Heart left ventricle (tissue), 16 donors: ENCODE measurements at regions not wholly inside any gene's neighbourhood (a gene's known extent, or its start where the extent isn't known, plus 50 kb on each side); places are given as distances from the start of the nearest gene placed in this dataset.

ENCODE experiments used
- ATAC-seq, 4 donors: fragments of 200-7000 bp; cut with Tn5 transposase; one replicate each; pipeline ENCODE4 v1.9.1; 2020 to 2022; ENCODE audit warnings: moderate library complexity in 4 of 4, mild to moderate bottlenecking in 3 of 4, moderate number of reproducible peaks in 1 of 4
- DNase-seq, 5 donors: peaks; one replicate each; pipeline ENCODE4 v3.0.0-alpha.2; 2020
- H3K27ac ChIP-seq, 12 donors: fragments of 200-600 bp; sonication (generic) in 4 of 12; one replicate each; pipeline versions ENCODE4 v1.5.0 to v1.8.0; 2016 to 2022; ENCODE audit warnings: mild to moderate bottlenecking in 2 of 12
- H3K27me3 ChIP-seq, 9 donors: fragments of 200-600 bp; sonication (generic) in 2 of 9; one replicate each; pipeline versions ENCODE4 v1.5.1 to v1.8.0; 2016 to 2022; ENCODE audit warnings: mild to moderate bottlenecking in 3 of 9
- H3K36me3 ChIP-seq, 9 donors: fragments of 200-600 bp; sonication (generic) in 2 of 9; one replicate each; pipeline versions ENCODE4 v1.5.0 to v1.8.0; 2018 to 2022; ENCODE audit warnings: mild to moderate bottlenecking in 2 of 9
- H3K4me1 ChIP-seq, 12 donors: fragments of 200-600 bp; sonication (generic) in 4 of 12; one replicate each; pipeline versions ENCODE4 v1.5.0 to v1.8.0; 2016 to 2022; ENCODE audit warnings: mild to moderate bottlenecking in 3 of 12
- H3K4me3 ChIP-seq, 12 donors: fragments of 200-600 bp; sonication (generic) in 4 of 12; one replicate each; pipeline versions ENCODE4 v1.5.0 to v1.8.0; 2017 to 2022; ENCODE audit warnings: mild to moderate bottlenecking in 9 of 12, moderate library complexity in 4 of 12
- H3K9me3 ChIP-seq, 12 donors: fragments of 200-600 bp; sonication (generic) in 4 of 12; one replicate each; pipeline versions ENCODE4 v1.5.0 to v1.8.0; 2016 to 2022; ENCODE audit warnings: mild to moderate bottlenecking in 1 of 12
- POLR2A ChIP-seq, 2 donors: fragments of 450-650 bp; IDR thresholded peaks; one replicate each; pipeline ENCODE4 v1.6.1; 2017; ENCODE audit warnings: antibody characterized with exemption in 2 of 2, mild to moderate bottlenecking in 2 of 2, moderate library complexity in 2 of 2
- WGBS, 4 donors: extraction: QIAGEN DNeasy Blood & Tissue Kit in 2 of 4; methylation state at CpG; one replicate each; pipeline versions ENCODE4 v1.1.5 to v1.1.7; 2013 to 2018; 5-methylcytosine and 5-hydroxymethylcytosine counted together
- intact Hi-C, 10 donors: fragments of 100-400 bp; cut with DNase I; formaldehyde crosslinking; loops; one replicate each; pipeline versions ENCODE4 v1.11.1 to v1.14.2; 2022
- TF ChIP-seq, protein P1 (sequence below), 12 donors: fragments of 200-600 bp; sonication (generic) in 4 of 12; IDR thresholded peaks; one replicate each; pipeline versions ENCODE4 v1.5.0 to v1.8.0; 2018 to 2022; ENCODE audit warnings: antibody characterized with exemption in 12 of 12, mild to moderate bottlenecking in 5 of 12
- donor health status: ischemic (EF 13 %, LVEDD 7.1; RV severe dilation, severe dysfunction).
- donor health status: healthy with polysubstance abuse.
- donor health status: DM: no; HTN: yes; CAD: no.
- donor health status: DM: no; HTN: no; CAD: no.
- donor health status: ischemic (EF 25% LVEDD 6.9; RV normal size, moderate dysfunction).
- donor health status: ischemic (EF 25% LVEDD 5.7; RV mildly dilated, moderate dysfunction).
- donor health status: healthy.
- donor health status: DM: yes; HTN: yes; CAD: no.
- donor health status: ischemic (EF 35%, LVEDD 5.7; RV mildly dilated, moderate dysfunction).
- donor health status: nonischemic (EF 11% LVEDD 7.7; RV severe dilation, severe dysfunction).
- donor health status: DM: yes; HTN: yes; CAD: no.
- donor health status: PGD.
- donor health status: ischemic (EF 29% LVEDD 5.4; RV normal size, mild dysfunction).
- donor health status: nonischemic (EF 23%, LVEDD 6.1; RV moderate dilation, normal function).

DNA sequence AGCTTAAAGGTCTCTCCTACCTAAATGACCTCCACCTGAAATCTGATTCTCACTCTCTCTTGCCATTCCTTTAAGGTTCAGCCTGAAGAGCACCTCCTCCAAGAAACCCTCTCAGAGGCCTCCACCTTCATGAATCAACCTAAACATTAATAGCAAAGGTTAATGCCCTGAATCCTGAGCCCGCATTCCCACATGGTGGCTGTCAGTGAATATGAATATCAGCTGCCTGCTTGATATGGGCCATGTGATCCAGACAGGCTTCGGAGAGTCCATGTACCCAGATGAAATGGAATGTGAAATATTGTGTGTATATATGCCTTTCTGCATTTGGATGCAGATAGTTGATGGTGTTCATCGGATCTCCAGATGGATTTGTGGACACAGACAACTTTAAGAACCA is 317.5 kb downstream of the TOX3 start:
- Histone ChIP-seq H3K9me3 (peaks cover 0 to 4% (median 0%) of the 10 kb centered on the region in 12 donors), H3K27me3 (no peaks in the 10 kb centered on the region), H3K27ac (no peak overlapping the region), H3K4me1 (no peaks in the 10 kb centered on the region), H3K36me3 (no peaks in the 10 kb centered on the region), H3K4me3 (no peak overlapping the region)
- ATAC-seq (no peak), DNase-seq (no peak)
- WGBS, 4 donors, result 70 to 85% (median 82%) methylated on average over 3 of the region's 3 CpGs
- TF ChIP-seq, protein P1, sequence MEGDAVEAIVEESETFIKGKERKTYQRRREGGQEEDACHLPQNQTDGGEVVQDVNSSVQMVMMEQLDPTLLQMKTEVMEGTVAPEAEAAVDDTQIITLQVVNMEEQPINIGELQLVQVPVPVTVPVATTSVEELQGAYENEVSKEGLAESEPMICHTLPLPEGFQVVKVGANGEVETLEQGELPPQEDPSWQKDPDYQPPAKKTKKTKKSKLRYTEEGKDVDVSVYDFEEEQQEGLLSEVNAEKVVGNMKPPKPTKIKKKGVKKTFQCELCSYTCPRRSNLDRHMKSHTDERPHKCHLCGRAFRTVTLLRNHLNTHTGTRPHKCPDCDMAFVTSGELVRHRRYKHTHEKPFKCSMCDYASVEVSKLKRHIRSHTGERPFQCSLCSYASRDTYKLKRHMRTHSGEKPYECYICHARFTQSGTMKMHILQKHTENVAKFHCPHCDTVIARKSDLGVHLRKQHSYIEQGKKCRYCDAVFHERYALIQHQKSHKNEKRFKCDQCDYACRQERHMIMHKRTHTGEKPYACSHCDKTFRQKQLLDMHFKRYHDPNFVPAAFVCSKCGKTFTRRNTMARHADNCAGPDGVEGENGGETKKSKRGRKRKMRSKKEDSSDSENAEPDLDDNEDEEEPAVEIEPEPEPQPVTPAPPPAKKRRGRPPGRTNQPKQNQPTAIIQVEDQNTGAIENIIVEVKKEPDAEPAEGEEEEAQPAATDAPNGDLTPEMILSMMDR (IDR thresholded peaks at IDR 0.05), result no peak
- no peak for TF ChIP-seq POLR2A (IDR thresholded peaks at IDR 0.05)
- intact Hi-C loops, result no loop called here

GRCh38 chr16:52227851-52228250 is 319.1 kb downstream of the TOX3 start:
- Histone ChIP-seq H3K4me3 (no peak overlapping the region), H3K27ac (no peak overlapping the region), H3K36me3 (no peaks in the 10 kb centered on the region), H3K27me3 (no peaks in the 10 kb centered on the region), H3K4me1 (no peaks in the 10 kb centered on the region), H3K9me3 (peaks cover 0 to 5% (median 0%) of the 10 kb centered on the region in 12 donors)
- intact Hi-C loops, result no loop called here
- 70 to 82% (median 81%) methylated on average over 3 of the region's 3 CpGs for WGBS, 4 donors
- ATAC-seq, result no peak
- DNase-seq, result no peak
- TF ChIP-seq, protein P1 (IDR thresholded peaks at IDR 0.05), result no peak
- TF ChIP-seq POLR2A (IDR thresholded peaks at IDR 0.05), result no peak

DNA sequence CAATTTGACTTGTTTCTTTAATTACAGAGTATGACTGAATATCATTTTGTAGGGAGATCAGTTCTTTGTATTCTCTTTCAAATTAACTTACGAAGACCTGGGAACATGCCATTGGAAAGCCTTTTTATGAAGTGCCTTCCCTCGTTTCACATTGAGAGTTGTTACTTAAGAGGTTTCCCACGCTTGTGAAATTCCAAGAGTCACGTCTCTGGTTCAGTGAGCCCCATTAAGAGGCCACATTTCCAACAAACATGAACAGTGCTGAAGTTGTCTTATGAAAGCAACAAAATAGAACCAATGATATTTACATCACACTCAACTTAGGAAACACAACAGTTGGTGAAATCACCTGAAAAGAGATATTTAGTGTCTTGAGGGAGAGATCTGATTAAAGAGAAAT is 334.1 kb downstream of the TOX3 start:
- H3K4me3 ChIP-seq, result no peak overlapping the region
- H3K4me1 ChIP-seq, result no peaks in the 10 kb centered on the region
- intact Hi-C loops, result no loop called here
- H3K36me3 ChIP-seq, result no peaks in the 10 kb centered on the region
- no peaks in the 10 kb centered on the region for H3K27me3 ChIP-seq
- no peak overlapping the region for H3K27ac ChIP-seq
- ATAC-seq (no peak), DNase-seq (no peak)
- 64 to 68% (median 65%) methylated on average over 4 of the region's 4 CpGs for WGBS, 4 donors
- peaks cover 0 to 4% (median 0%) of the 10 kb centered on the region in 12 donors for H3K9me3 ChIP-seq
- TF ChIP-seq, protein P1 (IDR thresholded peaks at IDR 0.05), result no peak
- TF ChIP-seq POLR2A (IDR thresholded peaks at IDR 0.05), result no peak

DNA sequence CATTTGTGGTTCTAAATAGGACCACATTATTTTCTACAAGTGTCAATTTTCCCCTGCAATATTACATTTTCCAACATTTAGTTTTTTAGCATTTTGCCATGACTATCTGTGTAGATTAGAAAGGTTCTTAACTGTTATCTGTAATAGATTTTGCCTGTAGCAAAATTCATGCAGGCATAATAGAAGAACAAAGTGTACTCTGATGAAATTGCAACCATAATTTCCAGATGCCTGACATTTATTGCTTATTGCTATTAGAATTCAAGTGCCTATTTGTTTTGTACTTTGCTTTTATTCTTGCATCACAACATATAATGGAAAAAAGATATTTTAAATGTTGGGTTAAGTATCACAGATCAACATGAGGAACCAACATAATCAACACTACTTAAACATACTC is 337.7 kb downstream of the TOX3 start:
- DNase-seq, result no peak
- no peak for ATAC-seq
- Histone ChIP-seq H3K4me3 (no peak overlapping the region), H3K27me3 (no peaks in the 10 kb centered on the region), H3K4me1 (no peaks in the 10 kb centered on the region), H3K9me3 (no peaks in the 10 kb centered on the region), H3K36me3 (no peaks in the 10 kb centered on the region), H3K27ac (no peak overlapping the region)
- intact Hi-C loops, result no loop called here
- TF ChIP-seq POLR2A (IDR thresholded peaks at IDR 0.05), result no peak
- TF ChIP-seq, protein P1 (IDR thresholded peaks at IDR 0.05), result no peak
